NCI-H146 treated with DMSO at 0.1 percent for 48 hours (cell line): ENCODE measurements at regions not wholly inside any gene's neighbourhood (a gene's known extent, or its start where the extent isn't known, plus 50 kb on each side); places are given as distances from the start of the nearest gene placed in this dataset.

Experiments
- DNase-seq: peaks from one replicate; lab custom pipeline; 2025; ENCODE audit not compliant: unreplicated experiment; lab: John Stamatoyannopoulos, UW

DNA sequence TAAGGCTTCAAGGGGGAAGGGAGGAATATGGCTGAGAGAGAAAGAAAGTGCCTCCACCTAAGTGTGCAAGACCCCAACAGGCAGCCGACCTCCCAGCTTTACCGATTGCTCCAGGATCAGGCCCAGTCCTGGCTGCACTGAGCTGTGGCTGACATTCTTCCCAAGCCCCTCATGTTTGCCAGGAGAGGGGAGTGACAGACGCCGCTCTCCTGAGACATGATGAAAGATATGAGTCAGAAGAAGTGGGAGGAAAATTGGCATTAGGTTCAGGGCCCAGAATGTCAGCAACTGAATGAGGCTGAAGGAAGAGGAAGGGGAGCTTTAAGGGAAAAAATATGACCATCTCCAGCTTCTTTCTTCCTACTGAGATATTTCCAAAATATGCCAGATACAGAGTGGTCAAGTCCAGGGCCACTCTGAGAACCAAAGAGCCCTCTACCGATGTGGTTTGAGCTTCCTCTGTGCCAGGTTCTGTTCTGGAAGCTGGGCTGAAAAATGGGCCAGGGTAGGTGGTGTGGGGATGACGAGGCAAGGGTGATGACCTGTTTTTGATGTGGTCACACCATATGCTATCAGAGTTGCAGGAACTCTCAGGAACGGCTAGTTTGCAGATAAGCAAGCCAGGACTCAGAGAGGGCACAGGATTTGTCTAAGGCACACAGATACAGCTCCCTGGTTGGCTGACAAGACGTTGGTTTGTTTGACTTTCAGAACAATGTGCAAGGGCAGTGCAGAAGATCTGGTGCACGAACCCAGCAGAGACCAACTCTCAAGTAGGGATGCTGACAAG lies 176.7 kb downstream of the SOX9 start:
- no peak for DNase-seq

DNA sequence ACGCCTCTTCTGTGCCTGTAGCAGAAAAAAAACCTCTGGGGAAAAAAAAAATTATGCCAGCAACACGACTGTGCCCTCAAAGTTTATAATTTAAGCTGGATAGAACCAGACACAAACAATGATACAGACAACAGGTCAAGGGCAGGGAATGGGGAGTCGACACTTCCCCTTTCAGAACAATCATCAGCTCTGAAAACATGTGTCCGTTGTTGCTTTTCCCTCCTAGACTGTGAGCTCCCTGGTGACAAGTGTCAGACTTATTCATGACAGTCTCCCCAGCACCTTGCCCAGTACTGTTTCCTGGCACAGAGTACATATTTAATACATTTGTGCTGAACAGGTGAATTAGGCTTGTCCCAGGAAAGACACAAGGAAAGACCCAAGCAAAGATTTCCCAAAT lies 178.3 kb downstream of the SOX9 start:
- DNase-seq, result no peak

DNA sequence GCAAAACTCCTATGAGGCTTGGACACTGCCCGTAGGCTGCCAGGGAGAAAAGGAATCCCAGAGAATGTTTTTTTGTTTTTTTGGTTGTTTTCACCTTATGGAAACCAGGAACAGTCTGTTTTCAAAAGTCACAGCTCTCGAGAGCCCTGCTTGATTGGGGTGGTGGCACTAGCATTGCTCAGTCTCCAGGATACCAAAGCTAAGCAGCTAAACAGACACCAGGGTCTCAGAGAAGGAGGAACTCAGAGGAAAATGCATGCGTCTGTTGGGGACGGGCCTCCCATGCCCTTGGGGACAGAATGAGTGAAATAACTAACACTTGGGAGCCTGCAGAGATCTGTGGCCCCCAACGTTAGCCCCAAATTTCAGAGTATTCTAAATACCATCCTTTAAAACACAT lies 178.8 kb downstream of the SOX9 start:
- no peak for DNase-seq

DNA sequence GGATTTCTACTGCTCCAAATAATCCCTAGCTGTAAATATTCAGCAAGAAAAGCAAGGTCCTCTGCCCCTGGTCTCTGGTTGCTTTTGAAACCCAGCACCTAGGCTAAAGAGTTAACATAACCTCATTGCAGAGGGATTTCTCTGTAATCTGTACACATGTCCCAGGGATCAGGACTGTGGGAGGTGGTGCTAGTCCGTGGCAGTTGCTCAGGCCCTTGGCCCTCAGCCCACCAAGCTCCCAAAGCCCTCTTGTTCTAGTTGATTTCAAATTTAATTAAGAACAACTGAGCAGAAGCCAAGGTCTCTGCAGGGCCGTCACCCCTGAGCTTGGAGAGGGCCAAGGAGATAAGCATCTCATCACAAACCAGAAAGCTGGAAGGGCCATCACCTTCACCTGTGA lies 181.1 kb downstream of the SOX9 start:
- no peak for DNase-seq

DNA sequence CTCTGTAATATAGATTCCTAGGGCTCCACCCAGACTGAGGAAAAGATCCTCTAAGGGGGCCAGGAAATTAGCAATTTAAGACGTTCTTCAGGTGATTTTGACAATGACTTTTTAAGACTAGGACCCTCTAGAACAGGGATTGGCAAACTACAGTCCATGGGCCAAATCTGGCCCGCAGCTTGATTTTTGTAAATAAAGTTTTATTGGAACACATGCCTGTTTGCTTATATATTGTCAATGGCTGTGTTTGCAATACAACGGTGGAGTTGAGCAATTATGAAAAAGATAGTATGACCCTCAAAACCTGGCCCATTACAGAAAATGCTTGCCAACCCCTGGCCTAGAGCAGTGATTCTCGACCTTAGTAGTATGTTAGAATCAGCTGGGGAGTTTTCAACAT lies 181.9 kb downstream of the SOX9 start:
- DNase-seq, result no peak

DNA sequence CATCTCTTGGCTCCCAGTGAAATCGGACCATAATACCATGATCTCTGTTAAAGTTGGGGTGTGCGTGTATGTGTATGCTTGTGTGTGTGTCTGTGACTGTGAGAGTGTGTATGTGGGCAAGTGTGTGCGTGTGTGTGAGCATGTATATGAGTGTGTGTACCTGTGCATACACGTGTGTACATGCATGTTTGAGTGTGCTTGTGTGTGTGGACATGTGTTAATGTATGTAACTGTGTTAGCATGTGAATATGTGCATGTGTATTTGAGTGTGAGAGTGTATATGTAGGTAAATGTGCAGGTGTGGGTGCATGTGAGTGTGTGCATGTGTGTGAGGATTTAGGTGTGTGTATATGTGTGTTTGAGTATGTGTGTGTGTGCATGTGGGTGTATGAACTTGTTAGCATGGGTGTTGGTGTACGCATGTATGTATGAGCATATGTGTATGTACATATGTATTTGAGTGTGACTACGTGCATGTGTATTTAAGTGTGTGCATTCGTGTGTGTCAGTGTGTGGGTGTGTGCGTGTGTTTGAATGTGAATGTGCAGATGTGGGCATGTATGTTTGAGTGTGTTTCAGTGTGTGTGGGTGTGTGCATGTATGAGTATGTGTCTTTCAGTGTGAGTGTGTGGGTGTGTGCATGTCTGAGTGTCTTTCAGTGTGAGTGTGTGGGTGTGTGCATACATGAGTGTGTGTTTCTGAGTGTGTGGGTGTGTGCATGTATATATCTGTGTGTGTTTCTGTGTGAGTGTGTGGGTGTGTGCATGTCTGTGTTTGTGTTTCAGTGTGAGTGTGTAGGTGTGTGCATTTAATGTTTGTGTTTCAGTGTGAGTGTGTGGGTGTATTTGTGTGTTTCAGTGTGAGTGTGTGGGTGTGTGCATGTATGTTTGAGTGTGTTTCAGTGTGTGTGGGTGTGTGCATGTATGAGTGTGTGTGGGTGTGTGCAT lies 183.2 kb downstream of the SOX9 start:
- DNase-seq, result no peak

DNA sequence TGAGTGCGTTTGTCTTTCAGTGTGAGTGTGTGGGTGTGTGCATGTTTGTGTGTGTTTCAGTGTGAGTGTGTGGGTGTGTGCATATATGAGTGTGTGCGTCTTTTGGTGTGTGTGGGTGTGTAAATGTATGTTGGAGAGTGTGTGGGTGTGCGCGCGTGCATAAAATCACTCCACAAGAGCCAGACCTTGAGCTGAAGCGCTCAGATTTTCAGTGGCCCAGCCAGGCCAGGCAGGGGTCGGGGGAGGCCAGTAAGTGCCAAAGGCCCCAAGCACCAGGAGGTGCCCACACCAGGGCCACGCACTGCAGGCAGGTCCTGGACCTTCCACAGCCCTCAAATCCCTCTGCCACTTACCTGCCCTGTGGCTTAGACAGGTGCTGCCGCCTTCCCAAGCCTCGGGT lies 184.0 kb downstream of the SOX9 start:
- DNase-seq, result no peak

DNA sequence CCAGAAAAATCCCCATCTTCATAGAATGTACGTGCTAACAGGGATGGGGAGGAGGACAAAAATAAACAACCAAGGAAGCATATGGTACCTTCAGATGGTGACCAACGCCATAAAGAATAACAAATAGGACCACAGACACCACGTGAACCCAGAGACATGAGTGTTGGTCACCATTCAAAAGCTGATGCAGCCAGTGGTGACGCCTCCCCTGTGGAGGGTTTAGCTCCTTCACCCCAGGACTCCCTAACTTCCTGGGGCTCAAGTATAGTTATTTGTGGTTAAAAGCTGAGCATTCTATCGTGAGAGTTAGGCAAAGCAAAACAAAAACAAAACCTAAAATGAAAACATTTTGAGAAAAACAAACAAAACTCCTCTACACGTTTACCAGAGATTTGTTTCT lies 184.7 kb downstream of the SOX9 start:
- no peak for DNase-seq

DNA sequence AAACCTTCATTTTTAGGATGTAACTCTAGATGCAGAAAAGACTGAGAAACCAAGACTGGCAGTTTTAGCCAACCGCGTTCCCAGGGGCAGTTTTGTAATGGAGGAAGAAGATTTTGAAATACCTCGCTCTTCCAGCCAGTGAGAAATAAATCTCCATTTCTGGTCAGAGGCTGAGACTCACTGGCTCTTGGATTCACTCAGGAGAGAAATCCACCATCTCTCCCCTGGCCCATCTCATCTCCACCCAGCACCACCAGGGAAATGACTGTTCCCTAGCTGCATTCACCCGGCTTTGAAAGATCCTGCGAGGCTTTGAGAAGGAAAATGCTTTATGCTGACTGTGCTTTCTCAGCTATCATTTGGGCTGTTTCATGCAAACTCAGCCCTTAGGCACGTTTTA lies 185.2 kb downstream of the SOX9 start:
- no peak for DNase-seq

DNA sequence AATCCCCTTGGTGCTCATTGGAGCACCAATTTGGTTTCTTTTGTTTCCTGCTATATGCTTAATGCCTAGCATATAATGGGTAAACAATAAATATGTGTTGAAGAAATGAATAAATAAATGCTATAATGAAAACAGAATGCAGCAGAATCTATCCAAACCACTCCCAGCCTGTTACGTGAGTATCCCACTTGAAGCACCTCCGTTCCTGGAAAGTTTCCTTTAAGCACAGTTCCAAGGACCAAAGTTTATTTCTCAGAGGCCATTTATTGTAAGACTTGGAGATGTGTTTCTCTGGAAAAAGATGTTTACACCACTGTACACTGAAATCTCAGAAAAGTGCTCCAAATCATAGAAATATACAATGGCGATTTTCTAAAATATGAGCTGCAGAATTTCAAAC lies 187.0 kb downstream of the SOX9 start:
- DNase-seq, result no peak

DNA sequence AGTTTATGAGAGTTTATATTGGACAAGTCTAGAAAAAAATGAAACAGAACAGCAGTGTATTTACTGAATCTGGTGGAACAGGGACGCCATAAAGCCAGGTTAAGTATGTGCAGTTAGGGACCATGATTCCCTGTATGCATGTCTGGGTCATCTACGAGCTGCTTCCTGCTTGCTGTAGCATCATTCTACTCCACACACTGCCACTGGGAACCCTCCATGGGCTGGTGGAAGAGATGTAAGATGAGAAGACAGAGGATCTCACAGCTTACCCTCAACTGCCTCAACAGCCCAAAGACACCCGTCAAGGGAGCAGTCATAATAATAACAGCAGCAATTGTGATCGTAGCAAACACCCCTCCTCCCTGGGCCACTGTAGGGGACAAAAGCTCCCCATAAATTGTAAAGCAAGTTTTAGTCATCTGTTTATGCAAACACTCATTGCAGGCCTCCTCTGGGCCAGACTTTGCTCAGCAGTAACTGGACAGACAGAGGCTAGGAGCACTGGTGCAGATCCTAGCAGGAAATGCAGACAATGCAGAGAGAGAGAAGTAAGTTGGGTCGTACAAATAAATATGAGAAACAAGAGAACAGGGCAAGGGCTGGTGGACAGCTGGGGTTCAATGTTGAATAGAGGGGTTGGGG lies 188.0 kb downstream of the SOX9 start:
- DNase-seq, result no peak

DNA sequence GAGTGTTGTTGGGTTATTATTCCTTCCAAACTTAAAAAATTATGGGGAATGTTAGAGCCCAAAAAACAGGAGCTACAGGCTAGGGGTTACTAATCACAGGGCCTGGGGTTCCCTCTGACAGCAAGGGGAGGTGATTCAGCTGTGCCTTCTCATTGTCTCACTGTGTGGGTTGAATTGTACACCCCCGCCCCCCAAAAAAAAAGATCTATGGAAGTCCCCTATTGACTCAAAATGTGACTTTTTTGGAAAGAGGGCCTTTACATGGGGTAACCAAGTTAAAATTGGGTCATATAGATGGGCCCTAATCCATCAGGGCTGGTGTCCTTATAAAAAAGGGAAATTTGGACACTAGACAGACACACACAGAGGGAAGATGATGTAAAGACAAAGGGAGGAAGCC lies 190.2 kb downstream of the SOX9 start:
- no peak for DNase-seq

DNA sequence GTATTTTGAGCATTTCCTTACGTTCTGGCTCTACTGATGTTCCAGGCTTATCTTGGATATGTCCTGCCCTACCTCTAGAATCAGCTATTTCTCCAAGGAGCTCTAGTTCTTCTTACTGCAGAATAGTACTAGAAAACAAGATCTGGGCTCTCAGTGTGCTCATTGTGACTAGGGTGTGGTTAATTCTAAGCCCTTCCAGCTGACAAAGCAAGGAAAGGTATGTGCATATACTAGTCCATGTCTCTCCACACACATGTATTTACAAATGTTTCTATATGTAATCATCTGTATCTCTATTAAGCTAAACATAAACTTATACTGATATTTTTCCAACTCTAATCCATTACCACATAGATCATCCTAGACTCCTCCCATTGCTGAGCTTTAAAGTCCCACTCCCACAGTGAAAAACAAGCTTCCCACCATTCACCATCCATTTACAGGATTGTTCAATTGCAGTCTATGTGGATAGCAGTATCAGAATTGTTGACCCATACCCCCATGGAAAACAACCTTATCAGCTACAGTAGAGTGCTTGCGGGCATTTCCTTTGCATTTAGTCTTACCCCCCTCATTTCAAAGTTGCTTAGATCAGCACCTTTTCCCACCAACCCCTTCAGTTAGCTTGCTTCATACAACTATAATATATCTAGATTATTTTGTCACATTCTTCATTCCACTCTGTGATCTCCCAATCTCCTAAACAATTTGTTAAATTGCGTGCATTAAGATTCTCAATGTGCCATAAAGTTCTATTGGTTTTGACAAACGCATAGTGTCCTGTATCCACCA lies 194.5 kb downstream of the SOX9 start:
- no peak for DNase-seq

DNA sequence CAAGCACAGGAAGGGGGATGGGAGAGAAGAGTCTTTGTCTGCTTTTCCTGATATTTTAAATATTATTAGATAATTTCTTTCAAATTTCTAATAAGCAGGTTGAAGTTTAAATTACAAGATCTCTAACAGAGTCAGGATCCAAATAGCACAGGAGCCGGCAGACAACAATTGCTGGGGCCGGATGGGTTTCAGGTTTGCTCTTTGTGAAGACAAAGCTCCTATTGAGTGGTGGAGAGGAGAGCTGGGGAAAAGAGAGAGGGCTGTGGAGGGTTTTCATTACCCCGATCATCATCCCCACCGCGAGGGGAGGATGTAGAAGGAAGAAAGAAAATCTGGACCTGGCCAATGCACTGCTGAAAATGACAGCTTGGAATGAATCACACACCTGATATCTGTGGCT lies 197.3 kb downstream of the SOX9 start:
- no peak for DNase-seq

DNA sequence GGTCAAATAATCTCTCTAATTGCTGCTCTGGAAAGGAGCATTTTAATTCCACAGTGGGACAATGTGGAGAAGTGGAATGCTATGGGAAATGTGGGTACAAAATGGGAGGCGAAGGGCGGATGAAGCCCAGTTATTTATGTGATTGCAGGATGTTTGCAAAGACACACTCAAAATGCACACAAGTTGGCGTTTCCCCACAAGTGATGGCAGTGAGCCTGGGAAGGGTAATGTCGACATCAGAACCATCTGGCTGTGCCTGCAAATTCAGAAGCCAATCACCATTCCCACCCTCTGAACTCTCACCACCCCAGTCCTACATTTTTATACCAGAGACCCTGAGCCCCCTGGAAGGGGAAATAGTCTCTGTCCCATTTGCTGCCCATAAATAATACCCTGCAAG lies 201.1 kb downstream of the SOX9 start:
- no peak for DNase-seq

DNA sequence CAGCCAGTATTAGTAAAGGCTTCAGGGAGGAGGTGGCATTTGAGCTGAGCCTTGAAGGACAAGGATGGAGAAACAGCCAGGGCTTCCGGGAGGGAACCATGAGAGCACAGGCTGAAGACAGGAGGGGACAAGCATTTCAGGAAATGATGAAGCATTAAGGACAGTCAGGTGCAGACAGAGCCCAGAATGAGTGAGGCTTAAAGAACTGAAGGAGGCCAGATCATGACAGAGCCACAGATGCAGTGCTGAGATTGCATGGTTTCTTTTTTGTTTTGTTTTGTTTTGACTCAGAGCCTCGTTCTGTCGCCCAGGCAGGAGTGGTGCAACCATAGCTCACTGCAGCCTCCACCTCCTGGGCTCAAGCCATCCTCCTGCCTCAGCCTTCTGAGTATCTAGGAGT lies 211.5 kb downstream of the SOX9 start:
- no peak for DNase-seq

DNA sequence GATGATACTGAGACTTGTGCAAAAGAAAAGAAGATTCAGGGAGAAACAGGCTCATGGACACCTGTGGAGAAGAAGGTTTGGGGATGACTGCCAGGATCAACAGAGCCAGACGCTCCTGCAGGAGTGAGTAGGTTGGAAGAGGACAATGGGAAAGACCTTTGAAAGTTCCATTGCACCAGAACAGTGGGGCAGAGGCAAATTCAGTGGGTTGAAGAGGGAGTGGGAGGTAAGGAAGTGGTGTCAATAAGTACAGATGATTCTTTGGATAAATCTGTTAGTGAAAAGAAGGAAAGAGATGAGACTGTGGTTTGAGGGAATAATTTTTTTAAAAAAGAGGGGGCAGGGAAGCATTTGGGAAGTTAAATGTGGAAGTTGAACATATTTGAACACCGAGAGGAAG lies 212.8 kb downstream of the SOX9 start:
- no peak for DNase-seq

DNA sequence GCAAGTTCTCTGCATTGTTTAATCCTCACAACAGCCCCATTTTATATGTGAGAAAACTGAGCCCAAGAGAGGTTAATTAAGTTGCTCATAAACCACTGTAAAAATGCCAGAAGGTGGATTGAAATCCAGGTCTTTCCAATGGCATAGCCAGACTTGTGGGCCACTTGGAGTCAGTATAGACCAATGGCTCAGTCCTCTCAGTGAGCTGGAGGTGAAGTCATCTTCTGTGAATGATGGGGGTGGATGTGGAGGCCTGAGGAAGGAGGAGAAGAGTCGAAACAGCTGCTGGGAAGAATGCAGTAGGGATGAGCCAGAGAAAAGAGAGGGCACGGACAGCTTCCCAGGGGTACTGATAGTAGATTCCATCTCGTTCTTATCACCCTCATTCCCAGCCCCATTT lies 213.4 kb downstream of the SOX9 start:
- no peak for DNase-seq

DNA sequence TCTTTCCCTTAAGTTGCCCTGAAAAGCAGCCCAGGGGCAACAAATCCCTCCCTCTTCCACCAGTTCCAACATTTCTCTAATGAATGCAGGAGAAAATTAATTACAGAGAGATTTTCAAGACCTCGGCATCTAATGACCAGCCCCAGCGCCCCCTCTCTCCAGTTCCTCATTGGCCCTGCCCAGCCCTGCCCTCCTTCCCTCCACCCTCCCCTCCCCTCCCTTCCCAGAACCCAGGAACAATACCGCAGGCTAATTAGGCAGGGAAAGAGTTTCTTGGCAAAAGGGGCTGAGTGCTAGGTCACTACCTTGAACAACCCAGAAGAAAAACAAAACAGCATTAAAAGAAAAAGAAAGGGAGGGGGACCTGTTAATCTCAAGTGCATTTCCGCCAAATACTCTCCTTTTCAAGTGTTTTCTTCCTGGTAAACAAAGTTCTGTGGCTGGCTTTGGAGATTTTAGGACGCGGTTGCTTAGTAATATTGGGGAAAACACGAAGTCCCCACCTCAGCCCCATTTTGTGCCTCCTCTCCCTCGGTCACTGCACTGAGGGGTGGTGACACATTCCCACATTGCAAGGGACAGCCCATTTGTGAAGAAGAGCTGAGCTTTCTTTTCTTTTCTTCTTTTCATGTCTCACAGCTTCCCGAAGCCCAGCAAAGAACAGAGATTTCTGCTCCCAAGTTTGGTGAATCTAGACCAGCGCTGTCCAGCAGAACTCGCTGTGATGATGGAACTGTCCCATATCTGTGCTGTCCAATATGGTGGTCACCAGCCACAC lies 215.4 kb downstream of the SOX9 start:
- DNase-seq, result no peak

DNA sequence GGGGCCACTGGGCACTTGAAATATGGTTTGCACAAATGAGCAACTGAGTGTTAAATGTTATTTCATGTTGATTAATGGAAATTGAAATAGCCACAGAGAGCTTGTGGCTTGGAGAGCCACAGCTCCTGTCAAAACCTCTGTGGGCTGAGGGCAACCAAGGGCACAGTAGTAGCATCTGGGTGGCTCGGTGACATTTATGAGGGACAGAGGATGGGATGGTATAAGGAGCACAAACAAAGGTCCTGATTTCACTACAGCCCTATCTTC lies 215.9 kb downstream of the SOX9 start:
- DNase-seq, result no peak

DNA sequence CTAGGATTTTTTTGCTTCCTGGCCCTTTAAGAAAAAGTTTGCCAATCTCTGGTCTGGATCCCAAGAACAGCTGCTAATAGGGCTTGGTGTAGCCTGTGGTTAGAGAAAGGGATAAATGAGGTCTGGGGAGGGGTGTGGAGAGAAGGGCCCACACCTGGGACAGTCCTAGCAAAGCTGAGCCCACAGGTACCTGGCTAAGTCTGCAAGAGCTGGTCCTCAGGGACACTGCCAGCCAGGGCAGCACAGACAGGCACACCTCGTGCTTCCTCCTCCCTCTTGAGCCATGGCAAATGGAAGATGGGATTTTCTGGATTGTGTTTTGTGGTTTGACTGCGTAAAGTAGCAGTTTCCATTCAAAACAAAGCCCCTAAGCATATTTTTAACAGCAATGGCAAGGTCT lies 217.5 kb downstream of the SOX9 start:
- DNase-seq, result no peak
